Naive B cell (primary cell): ENCODE measurements at regions not wholly inside any gene's neighbourhood (a gene's known extent, or its start where the extent isn't known, plus 50 kb on each side); places are given as distances from the start of the nearest gene placed in this dataset.

Experiments
- ATAC-seq, 2 donors: fragments of 150-1000 bp; cut with Tn5 transposase; 2 replicates each; pipeline ENCODE4 v1.10.0; 2021; ENCODE audit warnings: low read depth in 2 of 2, mild to moderate bottlenecking in 2 of 2, moderate library complexity in 2 of 2
- DNase-seq: peaks from one replicate; pipeline ENCODE4 v3.0.0; 2022
- H3K27ac Mint-ChIP-seq, 6 donors: one replicate each; pipeline ENCODE4 v1.8.0; 2020 to 2022; ENCODE audit warnings: mild to moderate bottlenecking in 6 of 6, mixed read lengths in 6 of 6, moderate library complexity in 5 of 6, inconsistent platforms in 2 of 6
- H3K27me3 Mint-ChIP-seq, 3 donors: one replicate each; pipeline ENCODE4 v1.8.0; 2021 to 2022; ENCODE audit warnings: mixed read lengths in 3 of 3, mild to moderate bottlenecking in 1 of 3
- H3K36me3 Mint-ChIP-seq, 2 donors: one replicate each; pipeline ENCODE4 v1.8.0; 2020 to 2022; ENCODE audit warnings: mixed read lengths in 2 of 2, inconsistent platforms in 1 of 2, mild to moderate bottlenecking in 1 of 2
- H3K4me1 Mint-ChIP-seq, 3 donors: one replicate each; pipeline ENCODE4 v1.8.0; 2020 to 2022; ENCODE audit warnings: mixed read lengths in 3 of 3, inconsistent platforms in 1 of 3, mild to moderate bottlenecking in 1 of 3, moderate library complexity in 1 of 3
- H3K4me3 Mint-ChIP-seq, 8 donors: one replicate each; pipeline ENCODE4 v1.8.0; 2020 to 2022; ENCODE audit warnings: mild to moderate bottlenecking in 8 of 8, mixed read lengths in 8 of 8, moderate library complexity in 8 of 8, inconsistent platforms in 2 of 8
- H3K9me3 Mint-ChIP-seq, 7 donors: one replicate each; pipeline ENCODE4 v1.8.0; 2020 to 2022; ENCODE audit warnings: mixed read lengths in 7 of 7, mild to moderate bottlenecking in 5 of 7, inconsistent platforms in 2 of 7, moderate library complexity in 1 of 7

DNA sequence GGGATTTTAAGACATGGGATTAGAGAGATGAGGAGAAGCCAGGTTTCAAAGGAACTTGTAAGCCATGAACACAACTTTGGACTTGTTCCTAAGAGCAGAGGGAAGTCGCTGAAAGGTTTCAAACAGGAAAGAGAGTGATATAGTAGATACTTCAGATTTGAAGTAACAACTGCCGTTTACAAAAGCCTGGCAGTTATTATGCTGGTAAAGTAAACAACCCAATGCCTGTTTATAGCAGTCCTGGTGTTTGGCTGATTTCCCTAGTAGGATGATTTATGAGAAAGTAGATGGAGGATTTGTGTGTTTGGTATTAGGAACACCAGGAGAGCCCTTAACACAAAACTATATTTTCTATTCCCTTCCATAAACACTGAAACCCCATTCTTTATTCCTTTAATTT lies 285.7 kb downstream of the RMST start:
- no peaks in the 10 kb centered on the region for H3K4me1 Mint-ChIP-seq
- DNase-seq: no peak
- no peaks in the 10 kb centered on the region for H3K36me3 Mint-ChIP-seq
- H3K9me3 Mint-ChIP-seq: peaks cover 0 to 14% (median 3%) of the 10 kb centered on the region in 7 donors
- H3K27ac Mint-ChIP-seq: no peak overlapping the region
- no peak for ATAC-seq
- no peaks in the 10 kb centered on the region for H3K27me3 Mint-ChIP-seq
- no peak overlapping the region for H3K4me3 Mint-ChIP-seq

GRCh38 chr12:97751704-97752103 lies 289.1 kb downstream of the RMST start:
- Mint-ChIP-seq H3K36me3 (no peaks in the 10 kb centered on the region), H3K27ac (no peak overlapping the region), H3K9me3 (peaks cover 0 to 7% (median 4%) of the 10 kb centered on the region in 7 donors), H3K4me3 (no peak overlapping the region), H3K4me1 (no peaks in the 10 kb centered on the region), H3K27me3 (no peaks in the 10 kb centered on the region)
- ATAC-seq: no peak
- no peak for DNase-seq

DNA sequence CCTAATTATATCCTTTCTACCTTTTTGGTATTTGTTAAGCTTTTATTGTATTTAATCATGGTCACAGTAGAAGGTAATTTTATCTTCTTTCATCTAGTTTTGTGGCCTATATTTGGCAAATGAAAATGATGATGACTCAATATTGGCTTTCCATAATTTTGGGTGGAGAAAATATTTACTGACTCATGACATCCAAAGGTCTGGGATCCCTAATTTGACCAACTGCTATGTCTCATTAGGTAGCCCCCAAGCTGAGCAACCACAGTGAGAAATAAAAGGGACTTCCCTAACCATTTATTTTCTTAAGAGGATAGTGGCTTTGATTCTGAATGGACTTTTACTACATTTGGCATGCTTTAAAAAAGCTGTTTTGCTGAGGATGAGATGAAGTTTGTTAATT lies 289.5 kb downstream of the RMST start:
- H3K4me3 Mint-ChIP-seq: no peak overlapping the region
- peaks cover 0 to 7% (median 3%) of the 10 kb centered on the region in 7 donors for H3K9me3 Mint-ChIP-seq
- no peak for DNase-seq

DNA sequence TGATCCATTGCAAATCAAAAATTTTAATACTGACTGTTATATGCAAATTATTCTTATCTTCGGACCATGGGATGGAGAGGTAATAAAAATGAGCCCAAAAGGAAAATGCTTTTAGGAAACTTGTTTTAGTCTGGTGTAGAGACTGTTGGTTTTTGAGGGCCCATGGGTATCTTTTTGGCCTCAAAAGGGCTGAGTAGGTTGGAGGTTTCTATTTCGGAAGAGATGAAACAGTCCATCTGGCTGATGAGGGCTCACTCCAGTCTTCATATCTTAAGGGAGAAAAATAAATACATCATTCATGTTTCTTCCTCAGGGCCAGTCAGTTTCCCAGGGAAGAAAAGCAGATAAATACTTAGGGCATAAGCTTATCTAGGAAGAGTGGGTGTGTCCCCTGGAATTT lies 290.7 kb downstream of the RMST start:
- H3K27me3 Mint-ChIP-seq: no peaks in the 10 kb centered on the region
- no peaks in the 10 kb centered on the region for H3K4me1 Mint-ChIP-seq
- no peak for ATAC-seq
- H3K9me3 Mint-ChIP-seq: peaks cover 0 to 12% (median 3%) of the 10 kb centered on the region in 7 donors
- no peak overlapping the region for H3K4me3 Mint-ChIP-seq
- H3K36me3 Mint-ChIP-seq: no peaks in the 10 kb centered on the region
- H3K27ac Mint-ChIP-seq: no peak overlapping the region
- DNase-seq: no peak

More for the DNA sequence above, 289.5 kb downstream of the RMST start:
- no peaks in the 10 kb centered on the region for H3K36me3 Mint-ChIP-seq
- H3K27ac Mint-ChIP-seq: no peak overlapping the region
- H3K27me3 Mint-ChIP-seq: no peaks in the 10 kb centered on the region
- H3K4me1 Mint-ChIP-seq: no peaks in the 10 kb centered on the region
- no peak for ATAC-seq

DNA sequence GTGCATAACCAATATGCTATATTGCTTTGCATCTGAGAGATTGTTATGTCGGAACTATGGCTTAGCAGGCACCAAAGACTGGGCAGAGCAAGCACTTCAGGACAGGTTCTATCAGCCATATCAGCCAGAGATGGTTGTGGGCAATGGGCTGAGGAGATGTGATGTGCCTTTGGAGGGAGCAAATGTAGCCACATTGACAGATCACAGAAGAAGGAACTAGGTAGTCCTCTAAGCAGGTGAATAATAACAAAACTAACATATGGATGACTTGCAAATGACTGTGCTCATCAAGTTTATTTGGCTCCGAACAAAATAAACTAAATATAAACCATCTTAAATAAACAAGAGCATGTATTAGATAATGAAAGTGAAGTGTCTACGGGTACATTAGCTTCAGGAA lies 291.7 kb downstream of the RMST start:
- DNase-seq: no peak
- no peaks in the 10 kb centered on the region for H3K36me3 Mint-ChIP-seq
- no peak overlapping the region for H3K4me3 Mint-ChIP-seq
- H3K4me1 Mint-ChIP-seq: no peaks in the 10 kb centered on the region
- no peak overlapping the region for H3K27ac Mint-ChIP-seq
- peaks cover 0 to 12% (median 3%) of the 10 kb centered on the region in 7 donors for H3K9me3 Mint-ChIP-seq
- no peak for ATAC-seq
- H3K27me3 Mint-ChIP-seq: no peaks in the 10 kb centered on the region

DNA sequence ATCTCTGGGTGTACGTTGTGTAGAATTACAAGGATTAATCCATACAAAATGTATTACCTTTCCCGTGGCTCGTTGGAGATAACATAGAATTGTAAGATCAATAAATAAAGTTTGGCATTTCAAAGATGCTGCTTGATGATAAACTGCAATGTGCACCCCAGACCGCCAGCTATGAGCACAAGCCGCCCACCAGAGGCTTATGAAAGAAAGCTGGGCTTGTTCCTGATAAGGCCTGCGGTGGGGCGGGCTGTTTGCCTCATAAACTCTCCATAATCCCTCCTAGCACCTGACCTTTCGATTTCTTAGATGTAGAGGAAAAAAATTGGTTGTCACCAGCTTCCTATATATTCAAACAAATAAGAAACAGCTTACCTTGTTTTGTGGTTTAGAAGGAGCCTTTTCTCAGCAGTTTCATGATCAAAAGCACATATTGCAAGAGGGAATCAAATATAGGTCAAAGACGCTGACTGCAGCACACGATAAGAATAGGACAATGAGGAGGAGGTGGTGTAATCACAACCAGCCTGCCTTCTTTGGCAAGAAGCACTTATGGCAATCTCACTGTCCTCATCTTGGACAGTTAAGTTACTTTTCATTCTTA lies 293.6 kb downstream of the RMST start:
- Mint-ChIP-seq H3K36me3 (no peaks in the 10 kb centered on the region), H3K27me3 (no peaks in the 10 kb centered on the region), H3K27ac (no peak overlapping the region), H3K4me3 (no peak overlapping the region), H3K4me1 (no peaks in the 10 kb centered on the region), H3K9me3 (peaks cover 0 to 21% (median 7%) of the 10 kb centered on the region in 7 donors)
- ATAC-seq (no peak), DNase-seq (no peak)

GRCh38 chr12:97756741-97757140 lies 294.1 kb downstream of the RMST start:
- no peak overlapping the region for H3K4me3 Mint-ChIP-seq
- no peaks in the 10 kb centered on the region for H3K4me1 Mint-ChIP-seq
- H3K27ac Mint-ChIP-seq: no peak overlapping the region
- peaks cover 0 to 21% (median 7%) of the 10 kb centered on the region in 7 donors for H3K9me3 Mint-ChIP-seq
- no peaks in the 10 kb centered on the region for H3K27me3 Mint-ChIP-seq
- DNase-seq (no peak), ATAC-seq (no peak)
- H3K36me3 Mint-ChIP-seq: no peaks in the 10 kb centered on the region

DNA sequence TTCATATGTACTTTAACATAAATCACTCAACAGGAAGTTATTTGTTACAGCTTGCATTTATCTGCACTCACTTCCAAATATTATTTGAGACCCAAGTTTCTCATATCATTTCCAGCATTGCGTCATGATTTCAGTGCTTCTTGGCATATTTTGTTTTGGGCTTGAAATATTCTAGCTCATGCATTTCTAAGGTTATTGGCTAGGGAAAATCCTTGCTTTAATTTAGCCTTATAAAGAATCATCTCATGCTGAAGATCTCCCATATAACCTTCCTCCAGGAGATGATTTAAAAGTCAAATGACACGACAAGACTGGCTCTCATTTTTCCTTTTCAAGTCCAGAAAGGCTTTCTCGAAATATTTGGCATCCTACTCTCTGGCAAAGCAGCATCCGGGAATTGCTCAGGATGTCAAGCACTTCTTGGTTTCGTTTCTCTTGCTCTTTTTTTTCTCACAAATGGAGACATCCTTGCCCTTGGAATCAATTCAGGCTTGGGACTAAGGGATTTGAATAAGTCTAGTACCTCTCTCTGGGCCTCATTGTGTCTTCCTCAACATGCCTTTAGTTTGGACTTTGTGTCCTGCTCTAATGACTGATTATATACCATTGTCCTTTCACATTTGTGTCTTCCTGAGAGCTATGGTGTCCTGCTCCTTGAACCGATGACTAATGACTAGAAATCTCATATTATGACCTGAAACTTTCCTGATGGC lies 295.0 kb downstream of the RMST start:
- ATAC-seq (no peak), DNase-seq (no peak)
- H3K4me1 Mint-ChIP-seq: no peaks in the 10 kb centered on the region
- H3K36me3 Mint-ChIP-seq: no peaks in the 10 kb centered on the region
- H3K4me3 Mint-ChIP-seq: no peak overlapping the region
- H3K27ac Mint-ChIP-seq: no peak overlapping the region
- H3K27me3 Mint-ChIP-seq: no peaks in the 10 kb centered on the region
- peaks cover 0 to 21% (median 8%) of the 10 kb centered on the region in 7 donors for H3K9me3 Mint-ChIP-seq

DNA sequence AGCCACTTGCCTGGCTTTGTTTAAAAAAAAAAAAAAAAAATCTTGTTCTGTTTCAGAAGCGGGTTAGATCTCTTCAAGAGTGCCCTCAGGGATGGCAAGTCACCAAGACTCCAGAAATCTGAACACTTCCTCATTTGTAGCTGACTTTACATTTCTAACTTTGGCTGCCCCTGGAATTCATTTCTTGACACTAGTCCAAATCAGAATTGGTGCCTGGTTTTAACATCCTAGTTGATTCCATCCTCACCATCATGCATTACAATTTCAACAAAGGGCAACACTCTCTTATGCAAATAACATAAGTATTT lies 295.5 kb downstream of the RMST start:
- no peaks in the 10 kb centered on the region for H3K36me3 Mint-ChIP-seq
- no peaks in the 10 kb centered on the region for H3K27me3 Mint-ChIP-seq
- ATAC-seq (no peak), DNase-seq (no peak)
- H3K27ac Mint-ChIP-seq: no peak overlapping the region
- H3K4me1 Mint-ChIP-seq: no peaks in the 10 kb centered on the region
- H3K4me3 Mint-ChIP-seq: no peak overlapping the region
- H3K9me3 Mint-ChIP-seq: peaks cover 0 to 21% (median 8%) of the 10 kb centered on the region in 7 donors

DNA sequence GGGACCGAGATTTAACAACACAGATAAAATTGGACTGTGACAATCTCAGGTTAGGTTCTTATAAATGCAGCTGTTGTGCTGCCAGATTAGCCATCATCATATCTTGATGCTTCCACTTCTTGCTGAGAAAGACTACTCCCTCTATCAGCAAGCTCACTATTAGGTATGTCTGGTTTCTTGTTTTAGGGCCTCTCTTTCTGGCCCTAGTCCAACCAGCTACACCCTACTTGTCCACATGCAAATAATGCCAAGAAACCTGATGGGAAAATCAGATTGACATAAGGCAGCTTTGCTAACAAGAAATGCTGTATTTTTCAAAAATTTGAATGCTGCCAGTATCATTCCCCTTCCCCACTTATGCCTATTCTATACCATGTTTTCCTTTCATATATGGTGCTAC lies 296.0 kb downstream of the RMST start:
- Mint-ChIP-seq H3K9me3 (peaks cover 0 to 21% (median 8%) of the 10 kb centered on the region in 7 donors), H3K4me1 (no peaks in the 10 kb centered on the region), H3K27ac (no peak overlapping the region), H3K4me3 (no peak overlapping the region), H3K36me3 (no peaks in the 10 kb centered on the region), H3K27me3 (no peaks in the 10 kb centered on the region)
- no peak for ATAC-seq
- DNase-seq: no peak

DNA sequence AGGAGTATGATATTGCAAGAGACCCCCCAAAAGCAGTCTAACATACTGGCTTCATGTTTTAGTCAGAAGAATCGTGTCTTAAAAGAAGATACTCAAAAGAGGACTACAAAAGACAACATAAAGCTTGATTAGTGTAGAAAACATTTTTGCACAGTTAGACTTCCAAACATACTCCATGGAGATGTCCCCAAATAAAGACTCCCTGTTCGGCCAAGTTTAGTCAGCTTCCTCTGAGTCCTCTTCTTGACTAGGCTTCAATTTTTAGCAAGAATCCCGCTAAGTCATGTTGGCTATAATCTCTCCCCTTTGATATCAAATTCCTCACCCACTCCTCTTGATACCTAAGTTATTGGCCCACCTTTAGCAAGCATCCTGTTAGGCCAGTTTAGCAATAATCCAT lies 298.0 kb downstream of the RMST start:
- no peaks in the 10 kb centered on the region for H3K36me3 Mint-ChIP-seq
- no peak for DNase-seq

DNA sequence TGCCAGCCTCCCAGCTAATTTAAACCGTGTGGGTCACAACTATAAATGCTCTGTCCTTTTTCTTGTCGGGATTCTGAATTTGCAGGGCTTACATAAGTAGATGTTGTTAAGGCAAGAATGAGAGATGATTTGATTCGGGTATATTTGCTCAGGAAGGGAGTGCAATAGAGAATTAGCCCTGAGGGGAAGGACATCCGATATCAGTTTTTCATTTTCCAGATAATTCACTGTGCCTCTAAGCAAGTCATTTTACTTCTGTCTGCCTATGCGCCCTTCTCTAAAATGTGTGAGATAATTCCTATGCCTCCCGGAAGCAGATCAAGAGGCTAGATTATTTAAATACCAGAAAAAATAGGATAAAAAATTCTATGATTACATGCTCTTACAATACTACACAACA lies 300.5 kb downstream of the RMST start:
- Mint-ChIP-seq H3K4me1 (no peaks in the 10 kb centered on the region), H3K36me3 (no peaks in the 10 kb centered on the region), H3K27ac (no peak overlapping the region), H3K27me3 (no peaks in the 10 kb centered on the region), H3K4me3 (no peak overlapping the region), H3K9me3 (peaks cover 0 to 15% (median 7%) of the 10 kb centered on the region in 7 donors)
- DNase-seq (no peak), ATAC-seq (no peak)

More for the DNA sequence above, 298.0 kb downstream of the RMST start:
- Mint-ChIP-seq H3K27ac (no peak overlapping the region), H3K4me3 (no peak overlapping the region), H3K27me3 (no peaks in the 10 kb centered on the region), H3K9me3 (peaks cover 0 to 19% (median 8%) of the 10 kb centered on the region in 7 donors), H3K4me1 (no peaks in the 10 kb centered on the region)
- ATAC-seq: no peak

GRCh38 chr12:97764700-97765099 lies 302.1 kb downstream of the RMST start:
- Mint-ChIP-seq H3K36me3 (no peaks in the 10 kb centered on the region), H3K27me3 (no peaks in the 10 kb centered on the region), H3K27ac (no peak overlapping the region), H3K9me3 (peaks cover 0 to 18% (median 8%) of the 10 kb centered on the region in 7 donors), H3K4me1 (no peaks in the 10 kb centered on the region), H3K4me3 (no peak overlapping the region)
- no peak for ATAC-seq
- no peak for DNase-seq

- ATAC-seq (no peak), DNase-seq (no peak)
- peaks cover 0 to 9% (median 6%) of the 10 kb centered on the region in 7 donors for H3K9me3 Mint-ChIP-seq
- H3K27ac Mint-ChIP-seq: no peak overlapping the region
- no peaks in the 10 kb centered on the region for H3K4me1 Mint-ChIP-seq
- H3K36me3 Mint-ChIP-seq: no peaks in the 10 kb centered on the region
- no peak overlapping the region for H3K4me3 Mint-ChIP-seq
- H3K27me3 Mint-ChIP-seq: no peaks in the 10 kb centered on the region
These were observed 304.7 kb downstream of the RMST start for GRCh38 chr12:97767347-97767746.
